Keratinocyte (primary cell): ENCODE measurements at regions not wholly inside any gene's neighbourhood (a gene's known extent, or its start where the extent isn't known, plus 50 kb on each side); places are given as distances from the start of the nearest gene placed in this dataset.

Source experiments
- DNase-seq: peaks from one replicate; pipeline ENCODE4 v3.0.0-alpha.2; 2011; ENCODE audit warnings: low read depth, missing footprints, low spot score
- FAIRE-seq: peaks from 2 replicates; lab custom pipeline; 2011; peaks lifted over from hg19 to GRCh38; lab: Jason Lieb, UNC
- H2AFZ ChIP-seq: 2 replicates; pipeline ENCODE4 v1.6.0; 2012; ENCODE audit warnings: low read length, control low read depth, inconsistent platforms; ENCODE audit not compliant: control insufficient read depth
- H3K27ac ChIP-seq: 2 replicates; pipeline ENCODE4 v1.5.1; 2011; ENCODE audit warnings: low read length; ENCODE audit not compliant: control insufficient read depth, insufficient read depth
- H3K27me3 ChIP-seq: 3 replicates; pipeline ENCODE4 v1.6.0; 2011; ENCODE audit warnings: low read length; ENCODE audit not compliant: control insufficient read depth, insufficient read depth; ENCODE audit errors: extremely low read depth
- H3K36me3 ChIP-seq, 2 experiments: 2 replicates in 1 of 2; 3 replicates in 1 of 2; pipeline ENCODE4 v1.5.1; 2011; ENCODE audit warnings: low read length in 2 of 2, mild to moderate bottlenecking in 1 of 2; ENCODE audit not compliant: control insufficient read depth in 2 of 2, insufficient read depth in 2 of 2; ENCODE audit errors: extremely low read depth in 1 of 2
- H3K4me1 ChIP-seq: 3 replicates; pipeline ENCODE4 v1.5.1; 2011; ENCODE audit warnings: low read length; ENCODE audit not compliant: control insufficient read depth, insufficient read depth; ENCODE audit errors: extremely low read depth
- H3K4me2 ChIP-seq: 3 replicates; pipeline ENCODE4 v1.6.0; 2011; ENCODE audit warnings: low read depth, low read length; ENCODE audit not compliant: control insufficient read depth, insufficient read depth; ENCODE audit errors: extremely low read depth
- H3K4me3 ChIP-seq, 3 experiments: fragments of 200-600 bp in 1 of 3; sonication (generic) in 1 of 3; 2 replicates in 2 of 3; 3 replicates in 1 of 3; pipeline ENCODE4 v1.5.1; 2011 to 2016; ENCODE audit warnings: low read length in 3 of 3, mild to moderate bottlenecking in 3 of 3, control low read depth in 2 of 3, inconsistent platforms in 1 of 3, low read depth in 1 of 3, mixed read lengths in 1 of 3, mixed run types in 1 of 3, moderate library complexity in 1 of 3; ENCODE audit not compliant: control insufficient read depth in 2 of 3, insufficient read depth in 2 of 3; ENCODE audit errors: extremely low read depth in 1 of 3
- H3K79me2 ChIP-seq: 2 replicates; pipeline ENCODE4 v1.6.0; 2012; ENCODE audit warnings: low read length; ENCODE audit not compliant: control insufficient read depth, insufficient read depth
- H3K9ac ChIP-seq: 3 replicates; pipeline ENCODE4 v1.6.0; 2011; ENCODE audit warnings: low read length; ENCODE audit not compliant: control insufficient read depth, insufficient read depth; ENCODE audit errors: extremely low read depth
- H3K9me1 ChIP-seq: 3 replicates; pipeline ENCODE4 v1.6.0; 2011; ENCODE audit warnings: low read length; ENCODE audit not compliant: control insufficient read depth, insufficient read depth; ENCODE audit errors: extremely low read depth
- H3K9me3 ChIP-seq: 2 replicates; pipeline ENCODE4 v1.5.1; 2012; ENCODE audit warnings: low read depth, low read length; ENCODE audit not compliant: control insufficient read depth
- H4K20me1 ChIP-seq: 3 replicates; pipeline ENCODE4 v1.6.0; 2011; ENCODE audit warnings: low read length; ENCODE audit not compliant: control insufficient read depth, insufficient read depth; ENCODE audit errors: extremely low read depth
- EZH2 ChIP-seq: IDR thresholded peaks from one replicate; pipeline ENCODE4 v1.6.1; 2012; ENCODE audit warnings: inconsistent platforms, mild to moderate bottlenecking, low read length, moderate library complexity
- dilution Hi-C: fragments of 300-500 bp; cut with MboI; formaldehyde crosslinking; loops from one replicate; pipeline ENCODE4 v1.7.0; 2020; ENCODE audit warnings: low sequenced_read_pairs; ENCODE audit not compliant: extremely low pct_ligation_motif_present
- small RNA-seq, 3 experiments: library from RNA; depleted of rRNA; stranded (forward); fragments of <200 nt; gene quantifications; one replicate each; pipeline ENCODE3, GENCODE V24; 2012; ENCODE audit warnings: low read depth in 3 of 3, low replicate concordance in 1 of 3; ENCODE audit not compliant: insufficient read length in 3 of 3
- TF ChIP-seq, protein P1 (sequence below), 3 experiments: IDR thresholded peaks in 1 of 3; conservative IDR thresholded peaks in 1 of 3; optimal IDR thresholded peaks in 1 of 3; 2 replicates in 2 of 3; 3 replicates in 1 of 3; pipeline versions ENCODE3 to v1.5.1; 2011; ENCODE audit warnings: low read length in 3 of 3, mild to moderate bottlenecking in 3 of 3, moderate library complexity in 2 of 3, control low read depth in 1 of 3, inconsistent platforms in 1 of 3; ENCODE audit not compliant: insufficient read depth in 2 of 3; ENCODE audit errors: extremely low read depth in 1 of 3

DNA sequence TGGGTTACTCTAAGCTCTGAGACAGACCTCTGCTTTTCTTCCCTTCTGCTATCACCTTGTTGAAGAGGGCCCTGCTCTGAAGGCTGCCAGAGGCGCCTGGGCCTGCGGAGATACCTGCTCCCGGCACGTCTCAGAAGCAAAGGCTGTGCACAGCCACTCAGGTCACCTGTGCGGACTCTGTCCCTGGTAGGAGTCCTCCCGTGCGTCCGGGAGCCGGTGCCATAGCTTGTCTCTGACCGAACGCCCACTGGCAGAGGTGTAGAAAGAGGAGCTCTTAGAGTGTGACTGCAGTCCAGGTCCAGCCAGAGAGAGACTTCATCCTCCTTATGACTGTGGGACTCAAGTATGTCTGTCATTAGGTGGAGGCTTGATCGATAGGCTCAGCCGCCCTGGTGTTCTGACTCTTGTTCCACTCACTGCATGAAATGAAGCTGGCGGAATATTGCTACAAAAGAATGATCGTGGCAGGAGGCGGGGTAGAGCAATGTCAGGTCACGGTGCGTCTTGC lies 51.0 kb upstream of the UNC93A start:
- DNase-seq (no peak), FAIRE-seq (no peak)
- H3K9me3 ChIP-seq, result no peaks in the 10 kb centered on the region
- H3K9me1 ChIP-seq, result no peaks in the 10 kb centered on the region
- H3K27me3 ChIP-seq, result peaks cover 6% of the 10 kb centered on the region
- no peaks in the 10 kb centered on the region for H3K36me3 ChIP-seq
- no peak overlapping the region for H3K4me3 ChIP-seq
- H3K79me2 ChIP-seq, result no peaks in the 10 kb centered on the region
- no peak overlapping the region for H3K27ac ChIP-seq
- H2AFZ ChIP-seq, result no peak overlapping the region
- no peak overlapping the region for H3K4me2 ChIP-seq
- no peak overlapping the region for H3K9ac ChIP-seq
- no peak for TF ChIP-seq EZH2
- TF ChIP-seq, protein P1, sequence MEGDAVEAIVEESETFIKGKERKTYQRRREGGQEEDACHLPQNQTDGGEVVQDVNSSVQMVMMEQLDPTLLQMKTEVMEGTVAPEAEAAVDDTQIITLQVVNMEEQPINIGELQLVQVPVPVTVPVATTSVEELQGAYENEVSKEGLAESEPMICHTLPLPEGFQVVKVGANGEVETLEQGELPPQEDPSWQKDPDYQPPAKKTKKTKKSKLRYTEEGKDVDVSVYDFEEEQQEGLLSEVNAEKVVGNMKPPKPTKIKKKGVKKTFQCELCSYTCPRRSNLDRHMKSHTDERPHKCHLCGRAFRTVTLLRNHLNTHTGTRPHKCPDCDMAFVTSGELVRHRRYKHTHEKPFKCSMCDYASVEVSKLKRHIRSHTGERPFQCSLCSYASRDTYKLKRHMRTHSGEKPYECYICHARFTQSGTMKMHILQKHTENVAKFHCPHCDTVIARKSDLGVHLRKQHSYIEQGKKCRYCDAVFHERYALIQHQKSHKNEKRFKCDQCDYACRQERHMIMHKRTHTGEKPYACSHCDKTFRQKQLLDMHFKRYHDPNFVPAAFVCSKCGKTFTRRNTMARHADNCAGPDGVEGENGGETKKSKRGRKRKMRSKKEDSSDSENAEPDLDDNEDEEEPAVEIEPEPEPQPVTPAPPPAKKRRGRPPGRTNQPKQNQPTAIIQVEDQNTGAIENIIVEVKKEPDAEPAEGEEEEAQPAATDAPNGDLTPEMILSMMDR (optimal IDR thresholded peaks at IDR 0.05 in 1 of 3, IDR thresholded peaks at IDR 0.05 in 1 of 3, conservative IDR thresholded peaks at IDR 0.05 in 1 of 3; ENCODE audit: extremely low read depth in 1 of 3, insufficient read depth in 2 of 3, low read length in 3 of 3), result no peak
- no peaks in the 10 kb centered on the region for H4K20me1 ChIP-seq
- no peaks in the 10 kb centered on the region for H3K4me1 ChIP-seq
- dilution Hi-C loops, result no loop called here

Small RNA genes in the stretch of these regions (small RNA-seq; reads per million reads assigned to genes)
- 0 reads per million in 3 experiments for gene AL353747.1
